GM12892 (cell line): ENCODE measurements at regions not wholly inside any gene's neighbourhood (a gene's known extent, or its start where the extent isn't known, plus 50 kb on each side); places are given as distances from the start of the nearest gene placed in this dataset.

Source experiments
- POLR2A ChIP-seq: IDR thresholded peaks from 2 replicates; pipeline ENCODE4 v1.6.1; 2011; ENCODE audit warnings: low read depth, low read length, control low read depth
- POLR2AphosphoS5 ChIP-seq: IDR thresholded peaks from 2 replicates; pipeline ENCODE4 v1.6.1; 2011; ENCODE audit warnings: low read depth, low read length, control low read depth
- TAF1 ChIP-seq: IDR thresholded peaks from 2 replicates; pipeline ENCODE4 v1.6.1; 2011; ENCODE audit warnings: low read depth, mild to moderate bottlenecking, control low read depth, low read length, borderline replicate concordance

- TF ChIP-seq POLR2A, result no peak
- no peak for TF ChIP-seq TAF1
- TF ChIP-seq POLR2AphosphoS5, result no peak
Measured at GRCh38 chr12:127536833-127537428, 730.0 kb upstream of the TMEM132C start.
